K562 (cell line): ENCODE measurements at regions not wholly inside any gene's neighbourhood (a gene's known extent, or its start where the extent isn't known, plus 50 kb on each side); places are given as distances from the start of the nearest gene placed in this dataset.

Source experiments
- ARID1B ChIP-seq: fragments of 450-650 bp; IDR thresholded peaks from 2 replicates; pipeline ENCODE4 v1.6.1; 2016; ENCODE audit warnings: antibody characterized with exemption, mild to moderate bottlenecking, inconsistent platforms
- CTCF ChIP-seq, 3 experiments: IDR thresholded peaks in 2 of 3; conservative IDR thresholded peaks in 1 of 3; 2 replicates each; pipeline ENCODE4 v1.5.1; 2011 to 2012; ENCODE audit warnings: low read length in 3 of 3, mild to moderate bottlenecking in 3 of 3, control low read depth in 2 of 3, improper control_type of control experiment in 1 of 3, inconsistent platforms in 1 of 3, low read depth in 1 of 3, mixed read lengths in 1 of 3, moderate library complexity in 1 of 3; ENCODE audit not compliant: insufficient read depth in 2 of 3
- ELF4 ChIP-seq: fragments of 450-650 bp; formaldehyde crosslinking; IDR thresholded peaks from 2 replicates; pipeline ENCODE4 v1.4.0; 2022; ENCODE audit warnings: missing genetic modification characterization
- ELK1 ChIP-seq: sonication (generic); formaldehyde crosslinking; IDR thresholded peaks from 2 replicates; pipeline ENCODE4 v1.8.1; 2022; ENCODE audit warnings: missing genetic modification reagents
- EP300 ChIP-seq: IDR thresholded peaks from 2 replicates; pipeline ENCODE4 v1.6.1; 2012; ENCODE audit warnings: low read length, improper control_type of control experiment
- NR1H2 ChIP-seq: sonication (generic); formaldehyde crosslinking; IDR thresholded peaks from 2 replicates; pipeline ENCODE4 v1.4.0; 2020; ENCODE audit warnings: mild to moderate bottlenecking, missing genetic modification reagents
- NR2C2 ChIP-seq, 2 experiments: fragments of 200-800 bp in 1 of 2; sonication (Bioruptor generic) in 1 of 2; sonication (generic) in 1 of 2; formaldehyde crosslinking in 1 of 2; IDR thresholded peaks; 2 replicates each; pipeline versions ENCODE4 v1.6.1 to v1.8.0; 2016 to 2022; ENCODE audit warnings: mild to moderate bottlenecking in 1 of 2, missing compliant biosample characterization in 1 of 2, missing genetic modification characterization in 1 of 2, missing genetic modification reagents in 1 of 2
- RBBP5 ChIP-seq: fragments of 200-600 bp; sonication (generic); IDR thresholded peaks from 2 replicates; pipeline ENCODE4 v1.6.1; 2012; ENCODE audit warnings: borderline replicate concordance, mild to moderate bottlenecking, low read length, control low read depth, inconsistent platforms; ENCODE audit not compliant: insufficient read depth, poor library complexity, severe bottlenecking
- SIN3A ChIP-seq, 2 experiments: fragments of 150-350 bp in 1 of 2; IDR thresholded peaks; 2 replicates each; pipeline ENCODE4 v1.6.1; 2011 to 2016; ENCODE audit warnings: borderline replicate concordance in 2 of 2, low read depth in 2 of 2, low read length in 2 of 2, mild to moderate bottlenecking in 2 of 2, moderate library complexity in 2 of 2; ENCODE audit not compliant: control insufficient read depth in 1 of 2
- SMAD3 ChIP-seq: fragments of 450-650 bp; formaldehyde crosslinking; conservative IDR thresholded peaks from 2 replicates; pipeline ENCODE4 v1.4.0; 2020; ENCODE audit warnings: mild to moderate bottlenecking
- TAF1 ChIP-seq: IDR thresholded peaks from 2 replicates; pipeline ENCODE4 v1.6.1; 2011; ENCODE audit warnings: mild to moderate bottlenecking, low read length, moderate library complexity; ENCODE audit not compliant: insufficient read depth, control insufficient read depth, severe bottlenecking; ENCODE audit errors: extremely low read depth
- ZBTB34 ChIP-seq: fragments of 250-450 bp; sonication (Bioruptor Pico); IDR thresholded peaks from 2 replicates; pipeline ENCODE4 v1.8.0; 2021; ENCODE audit warnings: mild to moderate bottlenecking, moderate library complexity
- ZNF311 ChIP-seq: fragments of 250-450 bp; sonication (Bioruptor Pico); IDR thresholded peaks from 2 replicates; pipeline ENCODE4 v1.4.0; 2020; ENCODE audit warnings: mild to moderate bottlenecking, moderate library complexity

GRCh38 chr13:111395511-111396393 is 75.3 kb downstream of the TEX29 start:
- TF ChIP-seq CTCF (IDR thresholded peaks at IDR 0.05 in 2 of 3, conservative IDR thresholded peaks at IDR 0.05 in 1 of 3; ENCODE audit: insufficient read depth in 2 of 3, low read depth in 1 of 3, low read length in 3 of 3) (no peak), ELF4 (CRISPR knock-in tag) (no peak), TAF1 (no peak), NR2C2 (CRISPR knock-in tag; IDR thresholded peaks at IDR 0.05) (no peak), NR2C2 (tag; IDR thresholded peaks at IDR 0.05) (no peak), EP300 (no peak), ZBTB34 (CRISPR knock-in tag) (no peak), ELK1 (no peak), SIN3A (IDR thresholded peaks at IDR 0.05; ENCODE audit: borderline replicate concordance in 2 of 2, control insufficient read depth in 1 of 2, low read depth in 2 of 2, low read length in 2 of 2) (no peak), ZNF311 (no peak), SMAD3 (no peak), NR1H2 (CRISPR knock-in tag) (no peak), RBBP5 (no peak), ARID1B (no peak)
